ENCODE measurements at regions not wholly inside any gene's neighbourhood (a gene's known extent, or its start where the extent isn't known, plus 50 kb on each side); places are given as distances from the start of the nearest gene placed in this dataset.

DNA sequence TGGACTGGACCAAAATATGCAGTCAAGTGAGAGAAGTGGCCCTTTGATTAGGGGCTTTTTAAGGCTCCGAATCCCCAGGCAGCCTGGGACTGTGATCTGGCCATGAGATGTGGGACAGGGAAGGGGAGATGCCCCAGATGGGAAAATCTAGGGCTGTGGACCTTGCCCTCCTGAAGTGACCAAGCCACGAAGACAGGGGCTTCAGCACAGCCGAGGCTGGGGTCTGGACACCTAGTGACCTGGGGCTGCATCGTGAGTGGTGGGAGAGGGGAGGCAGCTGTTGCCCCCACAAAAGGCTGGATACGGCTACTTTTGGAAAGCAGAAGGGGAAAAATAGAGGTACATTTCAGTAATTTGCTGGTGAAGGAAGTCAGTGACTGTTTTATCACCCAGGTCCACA, 139.5 kb upstream of the SLC24A3 start:
- TF ChIP-seq, protein P1, sequence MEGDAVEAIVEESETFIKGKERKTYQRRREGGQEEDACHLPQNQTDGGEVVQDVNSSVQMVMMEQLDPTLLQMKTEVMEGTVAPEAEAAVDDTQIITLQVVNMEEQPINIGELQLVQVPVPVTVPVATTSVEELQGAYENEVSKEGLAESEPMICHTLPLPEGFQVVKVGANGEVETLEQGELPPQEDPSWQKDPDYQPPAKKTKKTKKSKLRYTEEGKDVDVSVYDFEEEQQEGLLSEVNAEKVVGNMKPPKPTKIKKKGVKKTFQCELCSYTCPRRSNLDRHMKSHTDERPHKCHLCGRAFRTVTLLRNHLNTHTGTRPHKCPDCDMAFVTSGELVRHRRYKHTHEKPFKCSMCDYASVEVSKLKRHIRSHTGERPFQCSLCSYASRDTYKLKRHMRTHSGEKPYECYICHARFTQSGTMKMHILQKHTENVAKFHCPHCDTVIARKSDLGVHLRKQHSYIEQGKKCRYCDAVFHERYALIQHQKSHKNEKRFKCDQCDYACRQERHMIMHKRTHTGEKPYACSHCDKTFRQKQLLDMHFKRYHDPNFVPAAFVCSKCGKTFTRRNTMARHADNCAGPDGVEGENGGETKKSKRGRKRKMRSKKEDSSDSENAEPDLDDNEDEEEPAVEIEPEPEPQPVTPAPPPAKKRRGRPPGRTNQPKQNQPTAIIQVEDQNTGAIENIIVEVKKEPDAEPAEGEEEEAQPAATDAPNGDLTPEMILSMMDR (IDR thresholded peaks at IDR 0.05) = no peak
- no peak for TF ChIP-seq POLR2A (IDR thresholded peaks at IDR 0.05)

All from adrenal gland (tissue), 5 donors.